Smooth muscle cell (in vitro differentiated cells): ENCODE measurements at regions not wholly inside any gene's neighbourhood (a gene's known extent, or its start where the extent isn't known, plus 50 kb on each side); places are given as distances from the start of the nearest gene placed in this dataset.

Experiments used
- DNase-seq: peaks from one replicate; lab custom pipeline; 2025; ENCODE audit not compliant: unreplicated experiment; lab: John Stamatoyannopoulos, UW
- H2AFZ ChIP-seq: fragments of 200-600 bp; sonication (generic); 2 replicates; pipeline ENCODE4 v1.6.0; 2016; ENCODE audit warnings: antibody characterized with exemption, low read depth, mild to moderate bottlenecking
- H3F3A ChIP-seq: fragments of 200-600 bp; sonication (generic); 2 replicates; pipeline ENCODE4 v1.6.0; 2017; ENCODE audit warnings: antibody characterized with exemption, low read depth
- H3K27ac ChIP-seq: fragments of 200-600 bp; sonication (generic); 2 replicates; pipeline ENCODE4 v1.5.1; 2016; ENCODE audit warnings: low read depth, mild to moderate bottlenecking
- H3K27me3 ChIP-seq: fragments of 200-600 bp; sonication (generic); 2 replicates; pipeline ENCODE4 v1.6.1; 2016; ENCODE audit warnings: low read depth, mild to moderate bottlenecking
- H3K36me3 ChIP-seq: fragments of 200-600 bp; sonication (generic); 2 replicates; pipeline ENCODE4 v1.5.1; 2016; ENCODE audit warnings: low read depth
- H3K4me1 ChIP-seq: fragments of 200-600 bp; sonication (generic); 2 replicates; pipeline ENCODE4 v1.5.1; 2016; ENCODE audit warnings: low read depth
- H3K4me2 ChIP-seq: fragments of 200-600 bp; sonication (generic); 2 replicates; pipeline ENCODE4 v1.6.0; 2016; ENCODE audit warnings: mild to moderate bottlenecking
- H3K4me3 ChIP-seq: fragments of 200-600 bp; sonication (generic); 2 replicates; pipeline ENCODE4 v1.5.1; 2016; ENCODE audit warnings: mild to moderate bottlenecking
- H3K79me2 ChIP-seq: fragments of 200-600 bp; sonication (generic); 2 replicates; pipeline ENCODE4 v1.6.0; 2016; ENCODE audit warnings: low read depth, mild to moderate bottlenecking
- H3K9ac ChIP-seq: fragments of 200-600 bp; sonication (generic); 2 replicates; pipeline ENCODE4 v1.6.0; 2016; ENCODE audit warnings: low read depth
- H3K9me3 ChIP-seq: fragments of 200-600 bp; sonication (generic); replicated peaks from 2 replicates; pipeline ENCODE4 v1.5.1; 2016; ENCODE audit warnings: low read depth
- H4K20me1 ChIP-seq: fragments of 200-600 bp; sonication (generic); 2 replicates; pipeline ENCODE4 v1.6.0; 2016; ENCODE audit warnings: low read depth
- WGBS: methylation state at CpG from one replicate; pipeline ENCODE4 v1.1.7; 2016; ENCODE audit warnings: low lambda C conversion rate; 5-methylcytosine and 5-hydroxymethylcytosine counted together
- TF ChIP-seq, protein P1 (sequence below): fragments of 200-600 bp; sonication (generic); IDR thresholded peaks from 2 replicates; pipeline ENCODE4 v1.5.1; 2017; ENCODE audit warnings: borderline replicate concordance, mild to moderate bottlenecking, antibody characterized with exemption; ENCODE audit not compliant: insufficient read depth, poor library complexity, severe bottlenecking

DNA sequence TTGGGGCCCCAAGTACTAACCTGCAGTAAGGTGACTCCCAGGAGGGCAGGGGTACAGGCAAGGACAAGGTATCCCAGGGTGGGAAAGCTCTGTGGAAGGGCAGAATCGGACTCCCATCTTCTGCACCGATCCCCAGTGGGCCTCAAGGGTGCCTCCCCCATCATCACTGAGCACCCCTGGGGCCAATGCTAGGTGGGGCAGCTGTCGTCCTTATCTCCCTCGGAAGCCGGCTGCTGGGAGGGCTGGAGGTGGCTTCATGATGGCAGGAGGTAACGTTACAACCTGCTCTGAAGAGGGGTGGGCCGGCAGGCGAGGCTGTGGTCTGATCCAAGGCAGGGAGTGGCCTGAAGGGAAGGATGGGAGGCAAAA, 87.6 kb upstream of the LINC01488 start:
- Histone ChIP-seq H2AFZ (no peak overlapping the region), H3K9ac (no peak overlapping the region), H3K9me3 (peaks cover under 1% of the 10 kb centered on the region), H3K4me3 (no peak overlapping the region), H4K20me1 (no peaks in the 10 kb centered on the region), H3F3A (no peaks in the 10 kb centered on the region), H3K4me1 (peaks cover 4% of the 10 kb centered on the region), H3K27me3 (no peaks in the 10 kb centered on the region), H3K36me3 (no peaks in the 10 kb centered on the region), H3K79me2 (no peaks in the 10 kb centered on the region), H3K27ac (no peak overlapping the region), H3K4me2 (no peak overlapping the region)
- TF ChIP-seq, protein P1, sequence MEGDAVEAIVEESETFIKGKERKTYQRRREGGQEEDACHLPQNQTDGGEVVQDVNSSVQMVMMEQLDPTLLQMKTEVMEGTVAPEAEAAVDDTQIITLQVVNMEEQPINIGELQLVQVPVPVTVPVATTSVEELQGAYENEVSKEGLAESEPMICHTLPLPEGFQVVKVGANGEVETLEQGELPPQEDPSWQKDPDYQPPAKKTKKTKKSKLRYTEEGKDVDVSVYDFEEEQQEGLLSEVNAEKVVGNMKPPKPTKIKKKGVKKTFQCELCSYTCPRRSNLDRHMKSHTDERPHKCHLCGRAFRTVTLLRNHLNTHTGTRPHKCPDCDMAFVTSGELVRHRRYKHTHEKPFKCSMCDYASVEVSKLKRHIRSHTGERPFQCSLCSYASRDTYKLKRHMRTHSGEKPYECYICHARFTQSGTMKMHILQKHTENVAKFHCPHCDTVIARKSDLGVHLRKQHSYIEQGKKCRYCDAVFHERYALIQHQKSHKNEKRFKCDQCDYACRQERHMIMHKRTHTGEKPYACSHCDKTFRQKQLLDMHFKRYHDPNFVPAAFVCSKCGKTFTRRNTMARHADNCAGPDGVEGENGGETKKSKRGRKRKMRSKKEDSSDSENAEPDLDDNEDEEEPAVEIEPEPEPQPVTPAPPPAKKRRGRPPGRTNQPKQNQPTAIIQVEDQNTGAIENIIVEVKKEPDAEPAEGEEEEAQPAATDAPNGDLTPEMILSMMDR, result no peak
- DNase-seq, result no peak
- WGBS, result 84% methylated on average over 8 of the region's 8 CpGs

DNA sequence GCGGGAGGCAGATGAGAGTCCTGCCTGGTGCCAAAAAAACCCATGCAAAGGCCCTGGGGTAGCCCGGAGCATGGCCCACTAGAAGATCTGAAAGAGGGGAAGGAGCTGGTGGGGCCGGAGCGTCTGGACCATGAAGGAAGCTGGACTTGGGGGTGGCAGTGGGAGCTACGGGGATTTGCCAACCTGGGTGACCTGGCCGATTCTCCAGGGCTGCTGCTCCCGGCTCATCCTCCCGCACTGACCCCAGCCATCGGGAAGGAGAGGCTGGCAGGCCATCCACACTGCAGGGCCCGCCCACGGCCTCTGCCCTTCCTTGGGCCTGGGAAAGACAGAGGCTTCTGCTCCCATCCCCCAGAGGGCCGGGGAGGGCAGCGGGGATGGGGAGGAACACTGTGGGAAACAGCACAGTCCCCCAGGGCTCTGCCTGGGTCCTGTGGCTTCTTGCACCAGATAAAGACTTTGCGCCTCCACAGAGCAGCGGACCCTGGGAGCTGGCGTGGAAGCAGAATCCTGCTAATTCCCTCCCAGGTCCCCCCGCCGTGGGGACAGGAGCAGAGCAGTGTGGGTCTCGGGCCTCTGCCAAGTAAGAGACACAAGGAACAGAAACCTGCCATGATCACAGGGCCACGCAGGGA, 87.1 kb upstream of the LINC01488 start:
- Histone ChIP-seq H3K4me1 (peaks cover 8% of the 10 kb centered on the region), H3K4me3 (no peak overlapping the region), H3K36me3 (no peaks in the 10 kb centered on the region), H3K27ac (peak overlapping the region; percentile 40), H3K79me2 (no peaks in the 10 kb centered on the region), H4K20me1 (no peaks in the 10 kb centered on the region), H2AFZ (no peak overlapping the region), H3K9ac (no peak overlapping the region), H3K4me2 (peak overlapping the region; percentile 2), H3F3A (no peaks in the 10 kb centered on the region), H3K9me3 (no peaks in the 10 kb centered on the region), H3K27me3 (no peaks in the 10 kb centered on the region)
- 50% methylated on average over 20 of the region's 20 CpGs for whole genome bisulfite sequencing
- TF ChIP-seq, protein P1, result no peak
- no peak for DNase-seq

DNA sequence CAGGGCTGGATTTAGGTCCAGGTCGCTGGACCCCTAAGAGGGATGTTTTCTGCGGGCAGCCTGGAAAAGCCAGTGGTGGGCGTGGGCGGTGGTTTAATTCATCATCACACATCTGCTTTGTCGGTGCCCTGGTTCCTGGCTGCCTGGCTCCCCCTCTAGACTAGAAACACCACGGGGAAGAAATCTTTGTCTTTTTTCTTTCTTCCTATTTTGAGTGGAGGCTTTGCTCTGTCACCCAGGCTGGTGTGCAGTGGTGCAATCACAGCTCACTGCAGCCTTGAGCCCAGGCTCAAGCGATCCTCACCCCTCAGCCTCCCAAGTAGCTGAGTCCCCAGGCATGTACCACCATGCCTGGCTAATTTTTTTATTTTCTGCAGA, 86.6 kb upstream of the LINC01488 start:
- Histone ChIP-seq H3K27me3 (no peaks in the 10 kb centered on the region), H3K9me3 (no peaks in the 10 kb centered on the region), H3K9ac (no peak overlapping the region), H3K4me2 (peak overlapping the region; percentile 2), H3K27ac (peak overlapping the region; percentile 40), H3F3A (no peaks in the 10 kb centered on the region), H3K4me3 (no peak overlapping the region), H3K36me3 (no peaks in the 10 kb centered on the region), H4K20me1 (no peaks in the 10 kb centered on the region), H2AFZ (no peak overlapping the region), H3K79me2 (no peaks in the 10 kb centered on the region), H3K4me1 (peaks cover 8% of the 10 kb centered on the region)
- TF ChIP-seq, protein P1, result no peak
- 30% methylated on average over 7 of the region's 7 CpGs for WGBS
- no peak for DNase-seq

DNA sequence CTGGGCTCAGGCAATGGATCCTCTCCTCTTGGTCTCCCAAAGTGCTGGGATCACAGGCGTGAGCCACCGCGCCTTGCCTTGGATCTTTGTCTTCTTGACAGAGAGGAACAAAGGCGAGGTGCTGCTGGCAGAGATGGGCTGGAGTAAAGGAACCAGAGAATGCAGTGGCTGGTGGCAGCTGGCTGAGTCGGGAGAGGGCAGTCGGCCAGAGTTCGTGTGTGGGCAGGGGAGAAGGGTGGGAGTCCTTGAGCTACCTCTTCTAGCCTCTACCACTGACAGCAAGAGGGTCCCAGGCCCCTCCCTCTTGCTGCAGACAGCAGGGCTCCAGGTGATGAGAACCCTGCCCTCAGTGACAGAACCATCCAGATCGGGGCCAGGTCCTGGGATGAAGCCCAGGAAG, 86.2 kb upstream of the LINC01488 start:
- TF ChIP-seq, protein P1, result no peak
- H3K79me2 ChIP-seq, result no peaks in the 10 kb centered on the region
- H3K9ac ChIP-seq, result no peak overlapping the region
- no peaks in the 10 kb centered on the region for H3K27me3 ChIP-seq
- no peak for DNase-seq
- no peaks in the 10 kb centered on the region for H4K20me1 ChIP-seq
- no peak overlapping the region for H2AFZ ChIP-seq
- H3F3A ChIP-seq, result no peaks in the 10 kb centered on the region
- 92% methylated on average over 8 of the region's 8 CpGs for WGBS
- H3K4me3 ChIP-seq, result no peak overlapping the region
- H3K27ac ChIP-seq, result peak overlapping the region; percentile 40
- peaks cover 8% of the 10 kb centered on the region for H3K4me1 ChIP-seq
- no peak overlapping the region for H3K4me2 ChIP-seq
- no peaks in the 10 kb centered on the region for H3K9me3 ChIP-seq
- no peaks in the 10 kb centered on the region for H3K36me3 ChIP-seq
